ENCODE measurements at regions not wholly inside any gene's neighbourhood (a gene's known extent, or its start where the extent isn't known, plus 50 kb on each side); places are given as distances from the start of the nearest gene placed in this dataset.

- no peak overlapping the region for H3K27ac Mint-ChIP-seq
- H3K4me1 Mint-ChIP-seq (ENCODE audit: low read depth): no peaks in the 10 kb centered on the region
- peaks cover 52% of the 10 kb centered on the region for H3K27me3 Mint-ChIP-seq (ENCODE audit: insufficient read depth)
- no peaks in the 10 kb centered on the region for H3K36me3 Mint-ChIP-seq (ENCODE audit: low read depth)
- no peak overlapping the region for H3K4me3 Mint-ChIP-seq
- H3K9me3 Mint-ChIP-seq: no peaks in the 10 kb centered on the region
- no peak for DNase-seq
- no peak for TF ChIP-seq CTCF (IDR thresholded peaks at IDR 0.05)
Observed at GRCh38 chr10:70991140-70992124, 103.1 kb upstream of the PCBD1 start.

- Mint-ChIP-seq H3K36me3 (ENCODE audit: low read depth) (no peaks in the 10 kb centered on the region), H3K4me1 (ENCODE audit: low read depth) (no peaks in the 10 kb centered on the region), H3K9me3 (no peaks in the 10 kb centered on the region), H3K27ac (no peak overlapping the region), H3K4me3 (no peak overlapping the region), H3K27me3 (ENCODE audit: insufficient read depth) (peaks cover 49% of the 10 kb centered on the region)
- DNase-seq: no peak
- TF ChIP-seq CTCF (IDR thresholded peaks at IDR 0.05): no peak
Observed at GRCh38 chr10:70992436-70992835, 104.1 kb upstream of the PCBD1 start.

GRCh38 chr10:70993051-70993450 is 104.7 kb upstream of the PCBD1 start:
- Mint-ChIP-seq H3K27ac (no peak overlapping the region), H3K4me3 (no peak overlapping the region), H3K27me3 (ENCODE audit: insufficient read depth) (peaks cover 52% of the 10 kb centered on the region), H3K36me3 (ENCODE audit: low read depth) (no peaks in the 10 kb centered on the region), H3K9me3 (no peaks in the 10 kb centered on the region), H3K4me1 (ENCODE audit: low read depth) (no peaks in the 10 kb centered on the region)
- TF ChIP-seq CTCF (IDR thresholded peaks at IDR 0.05): no peak
- no peak for DNase-seq

GRCh38 chr10:70996549-70996948 is 108.2 kb upstream of the PCBD1 start:
- Mint-ChIP-seq H3K9me3 (no peaks in the 10 kb centered on the region), H3K27ac (no peak overlapping the region), H3K36me3 (ENCODE audit: low read depth) (no peaks in the 10 kb centered on the region), H3K4me1 (ENCODE audit: low read depth) (no peaks in the 10 kb centered on the region), H3K4me3 (no peak overlapping the region), H3K27me3 (ENCODE audit: insufficient read depth) (peaks cover 28% of the 10 kb centered on the region)
- TF ChIP-seq CTCF (IDR thresholded peaks at IDR 0.05): no peak
- DNase-seq: no peak

- no peak overlapping the region for H3K27ac Mint-ChIP-seq
- DNase-seq: no peak
- H3K4me3 Mint-ChIP-seq: no peak overlapping the region
- TF ChIP-seq CTCF (IDR thresholded peaks at IDR 0.05): no peak
- peaks cover 30% of the 10 kb centered on the region for H3K27me3 Mint-ChIP-seq (ENCODE audit: insufficient read depth)
- no peaks in the 10 kb centered on the region for H3K4me1 Mint-ChIP-seq (ENCODE audit: low read depth)
- H3K9me3 Mint-ChIP-seq: no peaks in the 10 kb centered on the region
- no peaks in the 10 kb centered on the region for H3K36me3 Mint-ChIP-seq (ENCODE audit: low read depth)
Observed at GRCh38 chr10:70997236-70997635, 108.9 kb upstream of the PCBD1 start.

Measured in HFFc6 (cell line).